GM12878 (cell line): ENCODE measurements at regions not wholly inside any gene's neighbourhood (a gene's known extent, or its start where the extent isn't known, plus 50 kb on each side); places are given as distances from the start of the nearest gene placed in this dataset.

ENCODE experiments used
- BHLHE40 ChIP-seq, 2 experiments: fragments of 450-650 bp in 1 of 2; IDR thresholded peaks; 2 replicates each; pipeline ENCODE4 v1.6.1; 2011 to 2017; ENCODE audit warnings: low read depth in 2 of 2, borderline replicate concordance in 1 of 2, improper control_type of control experiment in 1 of 2, low read length in 1 of 2, mild to moderate bottlenecking in 1 of 2
- FOS ChIP-seq: IDR thresholded peaks from 3 replicates; pipeline ENCODE4 v1.6.1; 2011; ENCODE audit warnings: borderline replicate concordance; ENCODE audit not compliant: insufficient read length; ENCODE audit errors: extremely low read depth
- LARP7 ChIP-seq: fragments of 450-650 bp; IDR thresholded peaks from 2 replicates; pipeline ENCODE4 v1.6.1; 2017; ENCODE audit warnings: mild to moderate bottlenecking
- POLR2AphosphoS5 ChIP-seq: IDR thresholded peaks from 2 replicates; pipeline ENCODE4 v1.6.1; 2011; ENCODE audit warnings: mild to moderate bottlenecking, low read length, inconsistent platforms
- SIN3A ChIP-seq: IDR thresholded peaks from 2 replicates; pipeline ENCODE4 v1.6.1; 2012; ENCODE audit warnings: low read depth, low read length, improper control_type of control experiment
- TF ChIP-seq, protein P1 (sequence below), 3 experiments: IDR thresholded peaks in 2 of 3; conservative IDR thresholded peaks in 1 of 3; 2 replicates each; pipeline ENCODE4 v1.5.1; 2011; ENCODE audit warnings: low read depth in 3 of 3, low read length in 3 of 3, mild to moderate bottlenecking in 3 of 3, control low read depth in 2 of 3, moderate library complexity in 2 of 3, inconsistent platforms in 1 of 3, mixed read lengths in 1 of 3; ENCODE audit not compliant: control insufficient read depth in 2 of 3, insufficient read depth in 1 of 3; ENCODE audit errors: extremely low read depth in 1 of 3
- TF ChIP-seq, protein P2 (sequence below): fragments of 450-650 bp; IDR thresholded peaks from 2 replicates; pipeline ENCODE4 v1.6.1; 2016; ENCODE audit warnings: mild to moderate bottlenecking
- TF ChIP-seq, protein P3 (sequence below): fragments of 450-650 bp; IDR thresholded peaks from 2 replicates; pipeline ENCODE4 v1.6.1; 2017; ENCODE audit warnings: mild to moderate bottlenecking
- TF ChIP-seq, protein P4 (sequence below): IDR thresholded peaks from 2 replicates; pipeline ENCODE4 v1.6.1; 2011; ENCODE audit warnings: low read depth, low read length, improper control_type of control experiment, borderline replicate concordance
- TF ChIP-seq, protein P5 (sequence below): IDR thresholded peaks from 2 replicates; pipeline ENCODE4 v1.6.1; 2012; ENCODE audit warnings: low read depth, low read length, improper control_type of control experiment
- TF ChIP-seq, protein P6 (sequence below): IDR thresholded peaks from 2 replicates; pipeline ENCODE4 v1.6.1; 2012; ENCODE audit warnings: mild to moderate bottlenecking, low read depth, low read length

DNA sequence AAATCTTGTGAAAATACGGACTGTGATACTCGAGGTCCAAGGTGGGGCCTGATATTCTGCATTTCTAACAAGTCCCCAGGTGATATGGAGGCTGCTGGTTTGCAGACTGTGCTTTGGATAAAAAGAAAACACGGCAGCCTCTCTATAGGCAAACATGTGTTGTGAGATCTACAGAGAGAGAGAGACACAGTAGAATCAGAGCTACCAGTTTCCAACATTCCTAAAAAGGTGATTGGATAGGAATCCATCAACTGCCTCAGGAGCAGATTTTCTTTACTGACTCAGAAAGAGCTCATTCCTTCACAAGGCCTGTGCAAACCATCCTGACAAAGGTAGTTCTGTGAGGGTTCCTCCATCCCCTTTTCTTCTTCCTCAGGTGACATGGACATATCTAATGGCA is 651.6 kb upstream of the CAMK1G start:
- TF ChIP-seq, protein P1, sequence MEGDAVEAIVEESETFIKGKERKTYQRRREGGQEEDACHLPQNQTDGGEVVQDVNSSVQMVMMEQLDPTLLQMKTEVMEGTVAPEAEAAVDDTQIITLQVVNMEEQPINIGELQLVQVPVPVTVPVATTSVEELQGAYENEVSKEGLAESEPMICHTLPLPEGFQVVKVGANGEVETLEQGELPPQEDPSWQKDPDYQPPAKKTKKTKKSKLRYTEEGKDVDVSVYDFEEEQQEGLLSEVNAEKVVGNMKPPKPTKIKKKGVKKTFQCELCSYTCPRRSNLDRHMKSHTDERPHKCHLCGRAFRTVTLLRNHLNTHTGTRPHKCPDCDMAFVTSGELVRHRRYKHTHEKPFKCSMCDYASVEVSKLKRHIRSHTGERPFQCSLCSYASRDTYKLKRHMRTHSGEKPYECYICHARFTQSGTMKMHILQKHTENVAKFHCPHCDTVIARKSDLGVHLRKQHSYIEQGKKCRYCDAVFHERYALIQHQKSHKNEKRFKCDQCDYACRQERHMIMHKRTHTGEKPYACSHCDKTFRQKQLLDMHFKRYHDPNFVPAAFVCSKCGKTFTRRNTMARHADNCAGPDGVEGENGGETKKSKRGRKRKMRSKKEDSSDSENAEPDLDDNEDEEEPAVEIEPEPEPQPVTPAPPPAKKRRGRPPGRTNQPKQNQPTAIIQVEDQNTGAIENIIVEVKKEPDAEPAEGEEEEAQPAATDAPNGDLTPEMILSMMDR (IDR thresholded peaks at IDR 0.05 in 2 of 3, conservative IDR thresholded peaks at IDR 0.05 in 1 of 3; ENCODE audit: control insufficient read depth in 2 of 3, extremely low read depth in 1 of 3, insufficient read depth in 1 of 3, low read depth in 3 of 3, low read length in 3 of 3) = no peak
- TF ChIP-seq BHLHE40 (IDR thresholded peaks at IDR 0.05; ENCODE audit: borderline replicate concordance in 1 of 2, low read depth in 2 of 2, low read length in 1 of 2) (no peak), FOS (no peak), LARP7 (no peak), SIN3A (no peak), POLR2AphosphoS5 (no peak)
- TF ChIP-seq, protein P2, sequence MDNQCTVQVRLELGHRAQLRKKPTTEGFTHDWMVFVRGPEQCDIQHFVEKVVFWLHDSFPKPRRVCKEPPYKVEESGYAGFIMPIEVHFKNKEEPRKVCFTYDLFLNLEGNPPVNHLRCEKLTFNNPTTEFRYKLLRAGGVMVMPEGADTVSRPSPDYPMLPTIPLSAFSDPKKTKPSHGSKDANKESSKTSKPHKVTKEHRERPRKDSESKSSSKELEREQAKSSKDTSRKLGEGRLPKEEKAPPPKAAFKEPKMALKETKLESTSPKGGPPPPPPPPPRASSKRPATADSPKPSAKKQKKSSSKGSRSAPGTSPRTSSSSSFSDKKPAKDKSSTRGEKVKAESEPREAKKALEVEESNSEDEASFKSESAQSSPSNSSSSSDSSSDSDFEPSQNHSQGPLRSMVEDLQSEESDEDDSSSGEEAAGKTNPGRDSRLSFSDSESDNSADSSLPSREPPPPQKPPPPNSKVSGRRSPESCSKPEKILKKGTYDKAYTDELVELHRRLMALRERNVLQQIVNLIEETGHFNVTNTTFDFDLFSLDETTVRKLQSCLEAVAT = no peak
- TF ChIP-seq, protein P3, sequence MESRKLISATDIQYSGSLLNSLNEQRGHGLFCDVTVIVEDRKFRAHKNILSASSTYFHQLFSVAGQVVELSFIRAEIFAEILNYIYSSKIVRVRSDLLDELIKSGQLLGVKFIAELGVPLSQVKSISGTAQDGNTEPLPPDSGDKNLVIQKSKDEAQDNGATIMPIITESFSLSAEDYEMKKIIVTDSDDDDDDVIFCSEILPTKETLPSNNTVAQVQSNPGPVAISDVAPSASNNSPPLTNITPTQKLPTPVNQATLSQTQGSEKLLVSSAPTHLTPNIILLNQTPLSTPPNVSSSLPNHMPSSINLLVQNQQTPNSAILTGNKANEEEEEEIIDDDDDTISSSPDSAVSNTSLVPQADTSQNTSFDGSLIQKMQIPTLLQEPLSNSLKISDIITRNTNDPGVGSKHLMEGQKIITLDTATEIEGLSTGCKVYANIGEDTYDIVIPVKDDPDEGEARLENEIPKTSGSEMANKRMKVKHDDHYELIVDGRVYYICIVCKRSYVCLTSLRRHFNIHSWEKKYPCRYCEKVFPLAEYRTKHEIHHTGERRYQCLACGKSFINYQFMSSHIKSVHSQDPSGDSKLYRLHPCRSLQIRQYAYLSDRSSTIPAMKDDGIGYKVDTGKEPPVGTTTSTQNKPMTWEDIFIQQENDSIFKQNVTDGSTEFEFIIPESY = no peak
- TF ChIP-seq, protein P4, sequence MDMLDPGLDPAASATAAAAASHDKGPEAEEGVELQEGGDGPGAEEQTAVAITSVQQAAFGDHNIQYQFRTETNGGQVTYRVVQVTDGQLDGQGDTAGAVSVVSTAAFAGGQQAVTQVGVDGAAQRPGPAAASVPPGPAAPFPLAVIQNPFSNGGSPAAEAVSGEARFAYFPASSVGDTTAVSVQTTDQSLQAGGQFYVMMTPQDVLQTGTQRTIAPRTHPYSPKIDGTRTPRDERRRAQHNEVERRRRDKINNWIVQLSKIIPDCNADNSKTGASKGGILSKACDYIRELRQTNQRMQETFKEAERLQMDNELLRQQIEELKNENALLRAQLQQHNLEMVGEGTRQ = no peak
- TF ChIP-seq, protein P5, sequence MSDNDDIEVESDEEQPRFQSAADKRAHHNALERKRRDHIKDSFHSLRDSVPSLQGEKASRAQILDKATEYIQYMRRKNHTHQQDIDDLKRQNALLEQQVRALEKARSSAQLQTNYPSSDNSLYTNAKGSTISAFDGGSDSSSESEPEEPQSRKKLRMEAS = no peak
- TF ChIP-seq, protein P6, sequence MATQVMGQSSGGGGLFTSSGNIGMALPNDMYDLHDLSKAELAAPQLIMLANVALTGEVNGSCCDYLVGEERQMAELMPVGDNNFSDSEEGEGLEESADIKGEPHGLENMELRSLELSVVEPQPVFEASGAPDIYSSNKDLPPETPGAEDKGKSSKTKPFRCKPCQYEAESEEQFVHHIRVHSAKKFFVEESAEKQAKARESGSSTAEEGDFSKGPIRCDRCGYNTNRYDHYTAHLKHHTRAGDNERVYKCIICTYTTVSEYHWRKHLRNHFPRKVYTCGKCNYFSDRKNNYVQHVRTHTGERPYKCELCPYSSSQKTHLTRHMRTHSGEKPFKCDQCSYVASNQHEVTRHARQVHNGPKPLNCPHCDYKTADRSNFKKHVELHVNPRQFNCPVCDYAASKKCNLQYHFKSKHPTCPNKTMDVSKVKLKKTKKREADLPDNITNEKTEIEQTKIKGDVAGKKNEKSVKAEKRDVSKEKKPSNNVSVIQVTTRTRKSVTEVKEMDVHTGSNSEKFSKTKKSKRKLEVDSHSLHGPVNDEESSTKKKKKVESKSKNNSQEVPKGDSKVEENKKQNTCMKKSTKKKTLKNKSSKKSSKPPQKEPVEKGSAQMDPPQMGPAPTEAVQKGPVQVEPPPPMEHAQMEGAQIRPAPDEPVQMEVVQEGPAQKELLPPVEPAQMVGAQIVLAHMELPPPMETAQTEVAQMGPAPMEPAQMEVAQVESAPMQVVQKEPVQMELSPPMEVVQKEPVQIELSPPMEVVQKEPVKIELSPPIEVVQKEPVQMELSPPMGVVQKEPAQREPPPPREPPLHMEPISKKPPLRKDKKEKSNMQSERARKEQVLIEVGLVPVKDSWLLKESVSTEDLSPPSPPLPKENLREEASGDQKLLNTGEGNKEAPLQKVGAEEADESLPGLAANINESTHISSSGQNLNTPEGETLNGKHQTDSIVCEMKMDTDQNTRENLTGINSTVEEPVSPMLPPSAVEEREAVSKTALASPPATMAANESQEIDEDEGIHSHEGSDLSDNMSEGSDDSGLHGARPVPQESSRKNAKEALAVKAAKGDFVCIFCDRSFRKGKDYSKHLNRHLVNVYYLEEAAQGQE = no peak
